Right renal pelvis (tissue), 4 donors: ENCODE measurements at regions not wholly inside any gene's neighbourhood (a gene's known extent, or its start where the extent isn't known, plus 50 kb on each side); places are given as distances from the start of the nearest gene placed in this dataset.
"Not testable (repeated sequence)": the region's sequence is repeated elsewhere in the genome, so short reads cannot be mapped to it uniquely, and the experiment has no call there.

ENCODE experiments used
- DNase-seq, 4 donors: peaks; one replicate each; pipeline ENCODE4 v3.0.0-alpha.2; 2013; ENCODE audit warnings: low read depth in 4 of 4, low spot score in 3 of 4, missing footprints in 1 of 4

GRCh38 chr1:192475970-192476369 lies 99.6 kb upstream of the RGS1 start:
- DNase-seq = no peak

GRCh38 chr1:192476802-192477298 lies 98.7 kb upstream of the RGS1 start:
- no peak for DNase-seq

GRCh38 chr1:192477630-192478029 lies 97.9 kb upstream of the RGS1 start:
- DNase-seq = no peak

GRCh38 chr1:192485692-192486436 lies 89.7 kb upstream of the RGS1 start:
- no peak for DNase-seq

GRCh38 chr1:192488058-192488457 lies 87.5 kb upstream of the RGS1 start:
- no peak for DNase-seq

- no peak for DNase-seq
These were observed 86.5 kb upstream of the RGS1 start for GRCh38 chr1:192489047-192489446.

GRCh38 chr1:192489748-192490147 lies 85.8 kb upstream of the RGS1 start:
- DNase-seq = peak; percentile 43 to 74 (median 64)

GRCh38 chr1:192491804-192492554 lies 83.6 kb upstream of the RGS1 start:
- no peak for DNase-seq

GRCh38 chr1:192493584-192493983 lies 82.0 kb upstream of the RGS1 start:
- DNase-seq = no peak

GRCh38 chr1:192496369-192497056 lies 79.1 kb upstream of the RGS1 start:
- no peak for DNase-seq

- no peak for DNase-seq
These were observed 78.3 kb upstream of the RGS1 start for GRCh38 chr1:192497214-192497794.

GRCh38 chr1:192498092-192498491 lies 77.5 kb upstream of the RGS1 start:
- not testable (repeated sequence) for DNase-seq

- DNase-seq = not testable (repeated sequence)
These were observed 76.5 kb upstream of the RGS1 start for GRCh38 chr1:192499061-192499581.

- DNase-seq = not testable (repeated sequence)
These were observed 75.0 kb upstream of the RGS1 start for GRCh38 chr1:192500541-192500940.

- DNase-seq = no peak
These were observed 68.8 kb upstream of the RGS1 start for GRCh38 chr1:192506741-192507155.

GRCh38 chr1:192512426-192513162 lies 63.0 kb upstream of the RGS1 start:
- DNase-seq = no peak

GRCh38 chr1:192513196-192513595 lies 62.4 kb upstream of the RGS1 start:
- DNase-seq = no peak

GRCh38 chr1:192513697-192514096 lies 61.9 kb upstream of the RGS1 start:
- DNase-seq = no peak

GRCh38 chr1:192516776-192517297 lies 58.7 kb upstream of the RGS1 start:
- DNase-seq = no peak
